Stimulated activated CD4-positive, alpha-beta T cell treated with anti-CD3 and anti-CD28 coated beads, Interleukin-1b, Interleukin-23, amount 100 ng/mL, for 4 hours (primary cell): ENCODE measurements at regions not wholly inside any gene's neighbourhood (a gene's known extent, or its start where the extent isn't known, plus 50 kb on each side); places are given as distances from the start of the nearest gene placed in this dataset.

Experiments
- DNase-seq, 2 donors: peaks; one replicate each; pipeline ENCODE4 v3.0.0-alpha.2; 2020; ENCODE audit warnings: low read depth in 2 of 2

DNA sequence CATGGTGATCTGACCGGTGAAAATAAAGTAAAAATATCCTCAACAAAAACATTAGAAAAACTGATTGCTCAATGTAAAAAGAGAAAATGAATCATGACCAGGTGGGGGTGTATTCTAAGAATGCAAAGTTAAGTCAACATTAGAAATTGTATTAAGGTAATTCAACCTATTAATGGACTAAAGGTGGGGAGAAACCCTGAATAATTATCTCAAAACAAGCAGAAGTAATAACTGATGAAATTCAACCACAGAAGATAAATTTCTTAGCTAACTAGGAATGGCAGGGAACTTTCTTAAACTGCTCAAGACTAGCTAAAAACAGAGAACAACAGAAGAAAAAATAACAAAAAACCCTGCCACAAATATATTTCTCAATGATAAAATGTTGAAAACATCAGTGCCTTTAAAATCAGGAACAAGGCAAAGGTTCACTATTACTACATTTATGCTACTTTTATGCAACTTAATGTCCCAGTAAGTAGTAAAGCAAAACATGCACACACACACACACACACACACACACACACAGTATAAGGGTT, 204.4 kb upstream of the THBS1 start:
- no peak for DNase-seq

DNA sequence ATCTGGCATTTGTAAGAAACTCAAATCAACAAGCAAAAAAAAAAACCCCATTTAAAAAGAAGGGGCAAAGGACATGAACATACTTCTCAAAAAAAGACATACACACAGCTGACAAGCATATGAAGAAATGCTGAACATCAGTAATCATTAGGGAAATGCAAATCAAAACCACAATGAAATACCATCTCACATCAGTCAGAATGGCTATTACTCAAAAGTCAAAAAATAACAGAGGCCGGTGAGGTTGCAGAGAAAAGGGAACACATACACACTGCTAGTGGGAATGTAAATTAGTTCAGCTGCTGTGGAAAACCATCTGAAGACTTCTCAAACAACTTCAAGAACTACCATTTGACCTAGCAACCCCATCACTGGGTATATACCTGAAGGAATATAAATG, 199.4 kb upstream of the THBS1 start:
- DNase-seq = no peak

DNA sequence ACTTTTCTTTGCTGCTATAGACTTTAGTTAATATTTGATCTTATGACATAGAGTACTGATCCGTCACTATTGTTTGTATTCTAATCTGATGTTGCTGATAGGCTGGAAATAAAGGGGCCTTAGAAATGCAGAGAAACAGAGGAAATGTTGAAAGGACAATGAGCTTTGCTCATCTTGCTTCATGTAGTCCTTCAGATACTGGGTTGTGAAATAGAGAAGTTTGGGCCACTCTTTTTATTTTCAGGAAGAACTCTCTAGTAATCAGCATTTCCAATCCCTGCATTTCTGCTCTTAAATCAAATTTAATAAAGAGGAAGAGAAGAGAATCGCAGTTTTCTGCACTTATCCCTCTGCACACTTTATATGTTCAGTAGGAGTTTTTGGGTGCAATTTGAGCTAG, 192.8 kb upstream of the THBS1 start:
- DNase-seq = no peak

DNA sequence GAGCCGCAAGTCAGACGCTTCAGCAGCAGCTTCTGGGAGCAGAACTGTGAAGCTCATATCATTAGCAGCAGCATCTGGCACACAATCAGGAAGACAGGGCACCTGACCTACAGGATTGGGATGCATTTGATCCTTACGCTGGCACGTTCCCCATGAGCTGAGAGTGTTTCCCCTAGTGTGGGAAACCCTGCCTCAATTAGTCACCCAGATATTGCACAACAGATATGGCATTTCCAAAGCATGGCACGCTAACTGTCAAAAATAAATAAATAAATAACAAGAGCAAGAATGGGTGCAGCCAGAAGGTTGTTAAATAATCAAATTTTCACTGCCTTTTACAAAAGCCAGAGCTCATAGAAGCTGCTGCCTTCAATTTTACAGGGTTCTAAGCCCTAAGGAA, 189.6 kb upstream of the THBS1 start:
- DNase-seq = no peak

DNA sequence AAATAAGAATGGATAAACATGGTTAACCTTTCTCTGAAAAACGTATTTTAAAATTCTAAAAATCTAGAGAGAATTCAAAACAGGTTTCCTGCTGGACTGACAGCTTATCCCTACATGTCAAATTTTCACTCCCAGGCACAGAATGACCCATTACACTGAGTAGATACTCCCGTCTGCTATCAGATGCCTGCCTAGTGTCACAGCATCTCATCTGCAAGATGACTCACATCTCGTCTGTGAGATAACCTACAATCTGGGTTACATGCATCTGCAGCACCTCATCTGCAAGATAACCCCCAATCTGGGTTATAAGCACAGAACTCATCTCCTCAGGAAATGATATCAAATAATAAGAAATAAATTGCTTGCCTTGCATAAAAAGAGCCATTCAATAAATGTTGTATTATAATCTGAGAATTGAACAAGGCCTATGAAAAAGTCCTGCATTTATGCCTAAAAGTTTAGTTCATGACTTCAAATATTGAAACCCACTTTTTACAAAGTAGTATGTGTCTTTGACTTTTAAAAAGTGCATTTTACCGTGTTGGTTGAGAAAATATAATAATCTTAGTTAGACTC, 188.3 kb upstream of the THBS1 start:
- no peak for DNase-seq

DNA sequence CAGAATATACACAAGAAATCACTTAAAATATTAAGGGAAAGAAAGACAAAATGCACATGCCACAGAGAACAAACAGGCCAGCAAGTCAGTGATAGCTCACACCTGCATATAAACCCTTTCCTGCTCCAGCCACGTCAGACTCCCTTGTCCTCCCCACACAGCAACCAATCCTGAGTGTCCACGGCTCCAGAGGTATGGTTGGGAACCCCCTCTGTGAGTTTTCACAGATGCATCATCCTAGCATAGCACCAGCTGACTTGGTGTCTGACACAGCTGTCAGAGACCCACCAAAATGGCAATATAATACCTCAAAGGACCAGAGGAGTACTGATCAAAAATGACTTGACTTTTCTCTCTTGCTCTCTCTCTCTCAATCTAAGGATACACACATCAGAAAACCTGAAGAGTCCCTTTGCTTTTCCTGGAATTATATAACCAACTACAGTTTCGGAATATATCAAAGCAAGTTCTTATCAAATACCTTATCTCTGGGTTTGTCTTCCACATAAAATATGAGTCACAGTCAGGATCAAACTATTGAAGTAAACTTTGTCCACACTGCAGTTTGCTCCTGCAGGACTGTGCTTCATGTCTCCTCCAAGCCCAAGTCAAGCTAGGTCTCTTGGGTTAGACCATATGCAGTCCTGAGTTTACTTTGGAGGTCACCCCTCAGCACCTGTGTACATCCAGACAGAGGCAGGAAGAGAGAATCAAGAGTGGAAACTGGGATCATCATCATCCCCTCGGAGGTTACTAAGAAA, 187.1 kb upstream of the THBS1 start:
- no peak for DNase-seq

DNA sequence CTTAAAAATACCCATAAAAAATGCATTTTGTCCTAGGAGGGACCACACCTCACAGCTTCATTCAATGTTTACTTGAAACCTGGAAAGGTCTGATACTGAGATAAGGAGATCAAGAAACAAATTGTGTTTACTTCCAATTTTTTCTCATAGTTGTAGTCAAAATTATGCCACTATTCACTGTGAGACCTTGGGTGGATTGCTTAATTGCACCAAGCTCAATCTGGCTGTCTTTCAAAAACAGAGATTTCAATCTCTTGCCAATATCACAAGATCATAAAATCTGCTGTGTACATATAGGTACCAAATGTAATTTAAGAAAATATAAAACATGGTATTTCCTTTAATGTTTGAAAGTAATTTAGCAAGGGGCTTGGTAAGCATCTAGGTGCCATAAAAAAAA, 186.4 kb upstream of the THBS1 start:
- DNase-seq = no peak

DNA sequence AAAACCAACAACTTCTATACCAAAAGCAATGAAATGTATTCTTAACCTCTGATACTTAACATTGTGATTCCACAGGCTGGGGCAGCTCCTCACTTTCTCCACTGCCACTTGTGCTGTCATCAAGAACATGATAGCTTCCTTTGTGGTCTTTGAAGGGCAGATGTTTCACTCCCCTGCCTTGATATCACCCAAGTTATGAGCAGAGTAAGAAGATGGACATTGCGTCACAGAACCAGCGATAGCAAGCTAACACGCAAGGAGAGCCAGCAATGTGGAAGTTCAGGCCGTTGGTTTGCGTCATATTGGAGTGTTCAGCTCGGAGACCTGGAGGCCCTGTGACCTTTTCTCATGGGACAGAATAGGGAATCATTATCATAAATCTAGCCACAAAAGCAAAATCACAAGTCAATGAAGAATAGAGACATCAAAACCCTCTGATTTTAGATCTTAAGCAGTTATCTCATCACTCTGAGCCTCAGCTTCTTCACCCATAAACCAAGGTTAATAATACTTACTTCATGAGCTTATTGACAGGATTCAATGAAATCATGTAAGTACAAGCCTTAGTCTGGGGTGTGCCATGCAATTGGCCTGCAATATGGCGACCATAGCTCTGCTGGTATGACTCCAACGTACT, 183.8 kb upstream of the THBS1 start:
- DNase-seq = no peak

DNA sequence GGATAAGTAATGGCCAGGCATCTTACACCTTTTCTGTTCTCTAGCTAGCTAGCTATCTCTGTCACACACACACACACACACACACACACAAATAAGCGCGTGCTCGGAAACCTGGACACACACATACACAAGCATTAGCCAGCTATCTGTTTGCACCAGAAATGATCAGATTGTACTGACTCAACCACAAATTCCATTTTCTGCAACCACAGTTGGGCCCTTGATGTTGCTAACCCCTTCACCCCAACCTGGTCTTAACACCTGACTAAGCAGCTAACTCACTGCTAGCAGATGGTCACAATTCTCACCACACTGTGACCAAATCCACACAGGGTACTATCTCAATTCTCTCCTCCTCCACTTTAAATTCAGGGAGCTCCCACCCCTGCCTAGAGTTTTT, 183.0 kb upstream of the THBS1 start:
- no peak for DNase-seq

DNA sequence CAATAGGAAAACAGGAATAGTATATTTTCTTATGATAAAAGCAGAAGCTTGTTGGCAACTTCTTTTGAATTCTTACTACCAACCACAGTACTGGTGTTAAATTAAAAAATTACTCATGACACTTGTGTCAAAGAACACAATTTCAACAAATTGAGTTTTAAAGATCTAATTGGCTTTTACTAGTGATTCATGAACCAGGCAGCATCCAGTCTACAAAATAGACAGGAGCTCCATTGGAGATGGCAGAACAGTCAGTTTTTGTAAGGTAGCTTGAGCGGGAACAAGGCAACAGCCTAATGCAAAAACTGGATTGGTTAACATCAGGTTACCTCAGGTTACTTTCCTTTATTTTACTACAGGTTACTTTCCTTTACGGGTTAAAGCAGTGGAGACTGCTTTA, 181.3 kb upstream of the THBS1 start:
- no peak for DNase-seq

DNA sequence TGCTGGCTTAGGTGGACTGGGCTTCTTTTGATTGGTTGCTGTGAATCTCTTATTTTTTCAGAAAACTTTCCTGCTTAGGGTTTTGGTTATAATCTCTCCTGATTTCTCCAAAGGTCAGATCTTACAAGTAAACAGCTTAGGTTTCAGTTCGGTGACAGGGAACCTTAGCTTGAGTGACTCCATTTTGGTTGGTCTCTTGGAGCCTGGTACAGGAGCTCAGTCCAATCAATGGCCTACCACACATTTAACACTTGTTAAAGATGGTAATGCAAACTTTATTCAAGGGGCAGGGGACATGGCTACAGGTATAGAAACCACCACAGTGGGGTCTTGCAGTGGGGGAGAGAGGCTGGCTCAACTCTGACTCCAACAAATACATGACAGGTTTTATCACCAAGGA, 180.9 kb upstream of the THBS1 start:
- no peak for DNase-seq

DNA sequence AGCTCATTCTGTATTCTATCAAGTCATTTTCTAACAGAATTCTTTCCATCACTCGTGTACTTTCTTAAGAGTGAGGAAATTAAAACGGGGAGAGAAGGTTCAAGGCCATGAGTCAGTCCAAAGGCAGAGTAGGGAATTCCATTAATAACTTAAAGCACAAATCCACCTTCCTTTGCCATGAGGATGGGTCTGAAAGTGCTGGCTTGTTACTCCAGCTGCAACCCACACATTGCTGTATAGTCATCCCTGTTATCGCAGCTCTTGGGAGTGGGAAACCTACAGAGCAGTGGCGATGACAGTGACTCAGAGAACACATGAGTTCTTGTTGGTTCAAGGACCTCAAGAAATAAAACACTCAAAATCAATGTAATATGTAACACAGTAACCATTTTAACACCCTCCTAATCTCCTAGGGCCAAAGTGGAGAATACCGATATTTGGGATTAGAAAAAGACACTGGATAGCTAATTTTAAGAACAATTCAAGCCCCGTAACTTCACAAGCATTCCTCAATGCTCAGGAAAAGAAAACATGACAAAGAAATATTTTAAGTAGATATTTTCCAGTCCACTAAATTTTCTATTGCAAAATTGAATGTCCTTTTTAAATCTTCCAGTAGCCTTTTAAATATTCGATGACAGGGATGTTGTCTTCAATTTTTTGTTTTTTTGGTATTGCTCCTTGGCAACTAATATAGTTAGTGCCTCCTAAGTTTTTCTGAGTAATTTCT, 179.9 kb upstream of the THBS1 start:
- DNase-seq = no peak

DNA sequence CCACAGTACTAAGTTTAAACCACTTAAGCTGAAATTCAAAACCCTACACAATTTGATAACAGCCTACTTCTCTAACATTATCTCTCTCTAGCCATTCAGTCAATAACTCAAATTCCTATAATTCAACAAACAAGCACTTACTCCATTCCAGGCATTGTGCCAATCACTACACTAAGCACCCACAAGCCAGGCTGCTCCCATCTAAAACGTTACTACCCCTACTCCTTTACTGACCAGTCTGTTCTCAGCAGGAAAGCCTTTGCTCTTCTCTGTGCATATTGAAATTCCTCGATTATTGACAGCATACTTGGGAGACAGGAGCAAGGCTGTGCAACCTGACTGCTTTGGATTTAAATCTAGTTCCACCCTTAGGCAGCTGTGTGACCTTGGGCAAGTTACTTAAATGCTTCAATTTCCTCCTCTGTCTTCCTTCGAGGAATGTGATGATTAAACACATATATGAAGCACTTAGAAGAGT, 177.2 kb upstream of the THBS1 start:
- DNase-seq = no peak

DNA sequence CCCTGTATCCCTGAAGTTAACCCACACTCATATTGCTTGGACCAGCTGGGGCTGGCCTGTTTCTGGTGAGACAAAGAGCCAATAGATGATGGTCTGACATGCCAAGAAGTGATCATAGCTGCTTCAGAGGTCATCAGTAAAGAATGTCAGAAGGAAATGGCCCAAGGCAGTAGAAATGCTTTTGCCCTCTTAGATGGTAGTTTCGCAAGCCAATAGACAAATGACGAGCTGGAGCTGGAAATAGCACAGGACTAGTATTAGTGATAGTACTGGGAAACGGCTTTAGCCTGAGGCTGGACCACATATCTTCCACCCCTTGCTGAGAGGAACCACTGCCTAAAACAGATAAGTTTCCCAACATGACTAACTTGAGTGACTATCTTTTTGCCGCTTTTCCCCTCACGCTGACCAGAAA, 176.1 kb upstream of the THBS1 start:
- DNase-seq = no peak

DNA sequence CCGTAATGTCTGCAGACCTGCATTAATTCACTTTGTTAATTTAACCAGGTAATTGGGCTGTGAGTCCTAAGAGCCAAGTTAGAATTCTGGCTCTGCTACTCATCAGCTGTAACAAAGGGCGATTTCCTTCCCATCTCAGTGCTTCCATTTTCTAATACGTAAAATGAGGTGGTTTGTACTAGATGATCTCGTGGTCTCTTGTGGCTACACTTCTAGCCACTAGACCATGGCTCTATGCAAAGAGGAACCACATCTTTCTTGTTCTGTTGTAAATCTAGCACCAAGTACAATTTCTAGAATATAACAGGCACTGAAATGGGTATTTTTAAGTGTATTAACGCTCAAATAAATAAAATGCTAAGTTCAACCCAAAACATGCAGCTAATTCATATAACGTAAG, 174.4 kb upstream of the THBS1 start:
- no peak for DNase-seq

DNA sequence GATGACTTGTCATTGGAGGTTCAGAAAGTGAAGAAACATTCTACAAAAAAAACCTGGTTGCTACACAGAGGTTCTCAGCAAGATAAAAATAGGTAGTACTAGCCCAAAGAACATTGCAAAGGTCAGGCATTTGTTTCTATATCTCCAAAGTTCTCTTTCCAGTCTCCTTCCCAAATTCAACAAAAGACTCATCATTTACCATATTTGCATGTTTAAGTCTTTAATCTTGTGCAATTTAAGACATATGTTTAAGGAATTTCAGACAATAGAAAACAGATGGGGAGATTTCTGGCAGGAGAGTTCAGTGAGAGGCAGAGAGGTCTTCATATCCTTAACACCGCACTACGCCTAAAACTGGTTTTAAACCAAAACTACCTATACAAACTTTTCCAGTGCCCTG, 173.8 kb upstream of the THBS1 start:
- no peak for DNase-seq

DNA sequence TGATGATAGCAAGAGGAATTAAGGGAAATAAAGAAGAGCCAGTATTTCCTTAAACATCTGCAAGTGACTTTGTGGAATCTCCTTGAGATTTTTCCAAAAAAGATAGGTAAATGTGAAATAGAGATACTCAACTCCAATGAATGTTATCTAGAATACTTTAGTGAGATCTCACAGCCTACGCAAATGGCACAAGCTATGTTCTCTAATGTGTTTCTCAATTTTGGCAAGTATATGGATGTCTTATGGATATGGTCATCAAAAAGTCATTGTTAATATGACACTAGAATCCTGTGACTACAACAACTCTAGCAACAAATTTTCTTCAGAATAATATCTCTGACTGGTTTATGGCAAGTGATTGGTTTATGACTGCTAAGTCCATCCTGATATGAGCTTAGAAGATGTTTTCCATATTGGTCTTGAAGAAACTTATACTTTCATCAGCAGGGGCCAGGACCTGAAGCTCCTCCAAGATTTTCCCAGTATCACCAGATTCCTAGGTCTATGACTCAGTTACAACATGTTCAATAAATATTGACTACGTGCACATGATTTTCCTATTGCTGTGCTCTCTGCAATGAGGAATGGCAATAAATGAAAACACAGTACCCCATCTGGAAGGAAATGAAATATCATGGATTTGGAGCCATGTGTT, 170.9 kb upstream of the THBS1 start:
- DNase-seq = no peak

DNA sequence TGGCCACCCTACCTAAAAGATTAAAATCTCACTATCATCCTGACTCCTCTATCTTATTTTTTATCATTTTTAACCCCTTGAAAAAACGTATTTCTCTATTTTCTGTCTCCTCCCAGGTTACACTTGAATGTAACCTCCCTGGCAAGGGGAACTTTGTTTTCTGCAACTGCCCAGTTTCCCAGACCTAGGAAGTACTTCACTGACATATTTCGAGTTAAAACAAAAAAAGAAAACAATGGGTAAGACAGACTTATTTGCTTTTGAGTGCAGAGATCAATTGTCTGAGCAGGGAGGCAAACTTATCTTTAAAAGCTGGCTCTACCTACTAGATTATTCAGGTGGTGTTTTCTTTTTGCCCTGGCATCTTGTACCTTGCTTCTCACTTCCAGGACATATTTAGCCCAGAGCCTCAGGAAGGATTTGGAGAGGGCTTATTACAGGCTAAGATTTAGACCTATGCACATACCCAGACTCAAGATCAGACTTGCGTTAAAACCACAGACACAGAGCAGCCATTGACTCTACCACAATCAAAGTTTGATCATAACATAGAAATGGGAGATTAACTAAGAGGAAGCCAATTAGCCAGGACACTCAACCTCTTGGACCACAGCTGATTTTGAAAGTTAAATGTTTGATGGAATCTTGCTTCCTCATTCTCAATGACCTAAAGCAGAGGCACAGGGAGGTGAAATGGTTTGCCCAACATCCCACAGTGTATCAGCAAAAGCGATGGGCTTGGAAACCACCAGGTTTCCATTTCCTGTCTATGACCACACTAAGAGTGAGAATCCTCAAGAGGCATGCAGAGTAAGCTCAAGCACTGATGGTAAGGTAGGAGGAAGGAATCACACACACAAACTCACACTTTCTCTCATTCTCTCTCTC, 169.5 kb upstream of the THBS1 start:
- DNase-seq = no peak

DNA sequence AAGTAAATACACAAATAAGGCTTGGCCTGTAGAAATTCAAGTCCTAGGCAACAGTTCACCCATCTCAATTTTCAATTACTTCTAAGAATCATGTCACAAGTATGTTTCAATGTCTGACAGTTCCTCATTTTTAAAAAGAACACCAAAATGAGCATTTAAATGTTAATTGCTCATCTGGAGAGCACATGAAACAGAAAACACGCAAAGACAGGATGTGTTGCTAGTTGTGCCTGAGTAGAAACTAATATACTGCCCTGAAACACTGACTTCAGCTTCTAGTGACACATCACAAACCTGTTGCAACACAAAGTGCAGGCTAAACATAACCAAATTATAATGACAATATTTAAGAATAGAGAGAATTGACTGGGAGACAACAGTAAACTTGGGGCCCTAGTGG, 167.3 kb upstream of the THBS1 start:
- no peak for DNase-seq

DNA sequence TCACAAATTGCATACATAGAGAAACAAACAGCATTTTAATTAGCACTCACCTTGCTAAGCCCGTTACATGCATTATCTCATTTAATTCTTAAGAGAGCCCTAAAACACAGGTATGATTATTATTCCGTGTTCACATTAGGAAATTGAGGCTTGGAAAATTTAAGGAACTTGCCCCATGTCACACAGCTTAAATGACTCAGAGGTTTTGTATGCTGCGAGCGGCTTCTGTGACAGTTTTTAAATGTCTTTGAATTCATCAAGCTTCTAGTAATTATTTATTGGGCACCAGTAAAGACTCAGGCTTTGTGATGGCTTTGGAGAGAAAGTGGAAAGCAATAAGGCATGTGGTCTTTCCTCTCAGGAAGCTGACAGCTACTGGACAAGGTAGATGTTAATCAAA, 166.7 kb upstream of the THBS1 start:
- DNase-seq = no peak

DNA sequence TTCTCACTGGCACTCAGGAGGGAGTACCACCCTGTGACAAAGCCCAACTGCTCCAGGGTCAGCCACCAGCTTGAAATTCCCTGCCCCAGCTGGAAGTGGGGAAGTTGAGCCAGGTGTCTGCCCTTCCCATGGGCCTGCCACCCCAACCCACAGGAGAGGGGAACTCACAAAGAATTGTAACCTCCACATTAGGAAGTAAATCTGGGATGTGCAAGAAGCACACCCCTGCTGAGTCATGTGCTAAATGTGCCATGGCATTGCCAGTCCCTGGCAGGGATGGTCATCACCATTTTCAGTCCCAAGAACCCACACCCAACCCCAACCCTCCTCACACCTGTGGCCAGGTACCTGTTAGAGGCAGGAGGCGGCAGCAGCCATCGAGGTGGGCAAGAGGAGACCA, 165.2 kb upstream of the THBS1 start:
- DNase-seq = no peak
